ENCODE measurements at regions not wholly inside any gene's neighbourhood (a gene's known extent, or its start where the extent isn't known, plus 50 kb on each side); places are given as distances from the start of the nearest gene placed in this dataset.

DNA sequence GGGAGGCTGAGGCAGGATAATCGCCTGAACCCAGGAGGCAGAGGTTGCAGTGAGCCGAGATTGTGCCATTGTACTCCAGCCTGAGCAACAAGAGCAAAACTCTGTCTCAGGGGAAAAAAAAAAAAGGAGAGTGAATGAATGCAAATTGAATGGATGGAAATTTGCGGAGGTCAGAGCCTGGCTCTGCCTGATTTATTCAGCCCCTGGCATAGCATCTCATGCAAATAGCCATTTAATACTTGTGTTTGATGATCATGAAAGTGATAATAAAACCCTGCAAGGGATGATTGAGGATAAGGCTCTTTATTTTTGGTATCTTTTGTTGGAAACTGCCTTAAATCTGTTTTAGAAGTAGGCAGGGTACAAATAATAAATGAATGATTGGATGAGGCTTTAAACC, 133.0 kb upstream of the SEMA6D start:
- DNase-seq (ENCODE audit: low read depth), result no peak

DNA sequence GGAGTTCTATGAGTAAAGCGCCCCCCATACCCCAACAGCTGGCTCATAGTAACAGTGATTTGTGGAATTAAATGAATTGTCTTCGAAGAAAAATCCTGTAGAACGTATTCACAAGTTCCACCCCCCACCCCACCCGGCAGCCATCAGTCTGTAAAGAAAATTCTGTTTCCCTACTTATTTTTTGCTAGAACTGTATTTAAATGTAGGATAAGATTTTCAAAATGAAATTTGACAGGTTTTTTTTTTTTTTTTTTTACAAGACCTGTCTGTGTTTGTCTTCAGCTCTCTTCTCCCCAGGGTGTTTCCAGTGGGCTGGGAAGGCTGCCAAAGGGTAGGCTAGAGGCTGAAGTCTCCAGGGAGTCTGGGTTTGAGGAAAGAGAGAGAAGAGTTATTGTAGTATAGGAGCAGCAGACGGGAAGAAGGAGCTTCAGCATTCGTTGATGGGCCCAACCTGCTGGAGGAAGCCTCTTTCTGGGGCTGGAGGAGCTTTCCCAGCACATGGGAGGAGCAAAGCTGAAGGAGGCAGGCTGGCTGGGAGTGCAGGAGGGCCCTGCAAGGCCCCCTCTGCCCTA, 130.6 kb upstream of the SEMA6D start:
- DNase-seq (ENCODE audit: low read depth), result no peak

DNA sequence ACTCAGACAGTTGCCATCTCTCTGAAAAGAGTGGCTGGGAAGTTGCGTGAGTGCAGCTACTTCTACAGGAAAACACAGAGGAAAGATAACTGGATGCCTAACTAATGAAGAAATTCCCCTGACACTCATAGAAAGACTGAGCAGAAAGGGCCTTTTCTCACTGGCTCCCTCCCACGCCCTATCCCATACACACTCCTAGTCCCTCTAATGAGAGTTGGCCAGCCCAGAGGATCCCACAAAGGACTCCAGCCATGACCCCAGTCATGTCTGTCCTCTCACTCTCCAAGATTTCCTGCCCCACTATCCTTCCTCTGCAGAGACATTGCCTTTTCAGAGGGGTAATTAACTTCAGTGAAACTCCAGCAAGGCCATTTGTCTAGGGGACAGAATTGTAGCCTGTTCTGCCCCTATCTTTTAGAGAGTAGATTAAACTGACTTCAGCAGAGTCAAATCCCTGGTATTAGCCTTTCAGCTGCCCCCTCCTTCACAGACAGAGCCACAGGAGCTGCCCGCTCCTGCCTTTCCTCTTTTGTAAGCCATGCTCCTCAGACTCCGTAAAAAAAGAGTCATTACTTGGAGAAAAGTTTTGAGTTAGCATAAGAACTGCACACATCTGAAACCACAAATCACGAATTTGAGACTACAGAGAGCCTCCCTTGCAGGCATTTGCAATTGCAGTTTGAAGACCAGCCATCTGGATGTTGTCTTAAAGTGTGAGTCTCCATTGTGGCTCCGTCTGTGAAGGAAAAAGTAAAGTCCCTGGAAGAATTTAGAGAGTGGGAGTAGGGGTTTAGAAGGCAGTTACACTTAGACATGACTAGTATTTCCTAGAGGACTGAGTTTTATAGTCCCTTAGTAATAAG, 129.1 kb upstream of the SEMA6D start:
- no peak for DNase-seq (ENCODE audit: low read depth)

DNA sequence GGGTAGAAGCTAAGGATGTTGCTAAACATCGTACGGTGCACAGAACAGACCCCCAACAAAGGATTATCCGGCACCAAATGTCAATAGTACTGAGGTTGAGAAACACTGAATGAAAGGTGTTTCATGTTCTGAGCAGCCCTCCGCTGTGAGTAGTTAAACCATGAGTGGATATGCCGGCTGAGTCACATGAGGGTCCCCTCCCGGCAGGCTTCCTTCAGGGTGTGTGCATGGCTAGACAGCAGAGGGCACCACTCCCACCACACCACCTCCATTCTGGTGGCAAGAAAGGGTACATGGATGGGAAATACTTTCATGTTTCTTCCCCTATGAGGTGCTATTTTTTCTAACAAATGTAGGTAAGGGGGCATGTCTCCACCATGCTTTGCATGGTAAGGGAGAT, 128.3 kb upstream of the SEMA6D start:
- DNase-seq (ENCODE audit: low read depth), result no peak

DNA sequence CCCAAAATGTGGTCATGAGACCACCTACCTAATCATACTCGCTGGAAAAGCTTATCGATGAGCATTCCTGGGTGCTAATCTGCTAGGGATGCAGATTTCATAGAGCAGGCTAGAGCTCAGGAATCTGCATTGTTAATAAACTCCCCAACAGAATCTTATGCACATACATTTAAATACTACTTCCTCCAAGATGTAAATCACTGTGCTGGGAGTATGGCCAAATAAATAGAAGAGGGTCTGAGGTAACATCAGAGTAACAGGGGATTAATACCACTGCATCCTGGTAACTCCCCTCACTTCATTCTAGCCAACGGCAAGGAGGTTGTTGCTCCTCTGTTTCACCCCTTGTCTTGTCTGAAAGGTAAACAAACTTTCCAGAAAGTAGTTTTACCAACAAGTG, 118.3 kb upstream of the SEMA6D start:
- no peak for DNase-seq (ENCODE audit: low read depth)

DNA sequence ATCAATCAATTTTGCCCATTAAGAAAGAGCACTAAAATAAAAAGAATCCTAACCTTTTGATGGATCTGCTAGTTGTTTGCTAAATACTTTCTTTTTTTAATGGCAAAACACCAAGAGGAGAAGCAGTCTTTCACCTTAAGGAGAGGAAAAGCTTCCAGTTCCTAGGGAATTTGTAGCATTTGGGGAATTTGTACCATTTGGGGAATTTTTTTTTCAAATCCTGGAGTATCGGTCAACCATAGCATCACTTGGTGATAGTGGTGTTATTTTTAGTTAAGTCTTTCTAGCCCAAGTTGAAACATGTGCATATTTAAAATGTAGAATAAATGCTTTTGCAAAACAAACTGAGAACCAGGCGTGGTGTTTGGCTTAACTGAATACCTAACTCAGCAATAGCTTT, 117.5 kb upstream of the SEMA6D start:
- DNase-seq (ENCODE audit: low read depth), result no peak

DNA sequence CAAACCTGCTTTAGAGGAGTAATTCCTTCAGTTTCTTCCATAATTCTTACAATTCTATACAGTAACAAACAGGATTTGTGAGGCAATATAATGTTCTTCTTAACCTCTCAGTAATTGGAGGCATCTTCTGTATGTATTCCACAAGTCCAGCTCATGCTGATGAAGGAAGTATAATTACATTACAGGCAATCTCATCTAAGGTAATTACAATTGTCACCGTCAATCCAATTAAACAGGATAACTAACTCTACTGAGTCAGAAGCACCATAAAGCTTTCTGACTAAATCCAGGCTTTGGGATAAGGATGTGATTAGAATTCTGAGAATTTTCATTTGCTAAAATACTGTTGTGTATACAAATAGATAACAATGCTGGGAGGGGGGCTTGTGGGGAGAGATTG, 115.2 kb upstream of the SEMA6D start:
- no peak for DNase-seq (ENCODE audit: low read depth)

DNA sequence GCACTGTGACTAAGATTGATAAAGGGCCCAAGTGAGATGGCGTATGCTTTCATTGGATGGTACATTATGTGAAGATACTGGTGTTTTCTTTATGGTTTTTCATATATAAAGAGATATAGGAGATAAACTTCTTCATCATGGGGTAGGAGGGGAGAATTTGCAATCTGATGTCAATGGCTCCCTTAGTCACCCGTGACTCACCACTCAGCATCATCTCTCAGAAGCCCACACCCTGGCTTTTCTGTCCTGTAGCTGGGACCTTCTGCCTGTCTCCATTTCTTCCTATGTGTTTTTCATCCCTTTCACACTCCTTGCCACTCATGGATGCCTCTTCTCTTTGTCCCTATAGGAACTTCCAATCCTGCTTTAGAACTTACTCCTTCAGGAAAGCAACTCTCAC, 114.3 kb upstream of the SEMA6D start:
- no peak for DNase-seq (ENCODE audit: low read depth)

DNA sequence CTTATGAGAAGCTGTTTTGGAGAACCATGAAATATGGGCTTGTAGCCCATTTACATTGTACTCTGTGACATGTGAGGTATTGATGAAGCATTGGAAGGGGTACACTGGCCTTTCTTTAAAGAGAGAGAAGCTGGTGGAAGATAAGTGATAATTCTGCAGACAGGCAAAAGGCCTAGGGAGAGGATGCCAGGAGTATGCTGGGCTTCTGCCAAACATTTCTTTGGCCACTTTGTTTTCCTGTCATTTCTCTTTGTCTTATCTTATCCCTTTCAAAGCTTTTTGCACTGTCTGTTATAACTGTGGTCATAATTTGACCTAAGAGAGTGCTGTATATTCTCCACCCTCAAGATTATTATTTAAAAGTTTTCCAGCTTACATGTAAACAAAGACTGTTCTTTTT, 109.6 kb upstream of the SEMA6D start:
- no peak for DNase-seq (ENCODE audit: low read depth)

DNA sequence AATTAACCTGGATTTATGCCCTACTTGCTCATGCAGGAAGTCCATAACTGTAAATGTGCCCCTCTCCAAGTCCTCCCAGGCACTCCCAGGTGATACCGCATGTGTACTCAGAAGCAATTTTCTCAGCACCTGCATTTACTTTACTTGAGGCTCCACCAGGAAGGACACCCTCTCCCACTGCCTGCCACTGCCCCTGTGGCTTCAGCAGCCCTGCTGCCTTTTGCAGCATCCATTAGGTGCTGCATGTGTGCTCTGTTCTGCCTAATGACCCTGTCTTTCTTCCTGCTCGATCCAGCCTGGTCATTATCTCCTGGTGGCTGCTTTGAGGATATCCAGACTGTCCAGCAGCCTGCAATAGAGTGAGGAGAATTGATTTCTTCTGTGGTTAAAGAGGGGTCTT, 107.6 kb upstream of the SEMA6D start:
- DNase-seq (ENCODE audit: low read depth), result no peak

DNA sequence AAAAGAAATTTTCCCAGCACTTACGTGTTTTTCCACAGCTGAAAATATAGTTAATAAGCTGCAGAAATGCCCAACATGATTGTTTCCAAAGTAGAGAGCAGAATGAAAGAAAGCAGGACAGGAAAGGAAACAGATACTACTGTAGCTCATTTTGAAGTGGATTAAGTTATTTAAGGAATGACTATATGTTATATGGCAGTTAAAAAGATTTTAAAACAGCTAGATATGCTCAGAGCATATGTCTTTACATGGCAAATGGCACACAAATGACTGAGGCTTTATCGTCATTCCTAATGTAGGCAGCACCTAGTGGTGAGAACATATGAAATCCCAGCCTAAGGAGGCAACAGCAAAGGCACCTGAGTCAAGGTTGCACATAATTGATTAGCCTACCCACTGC, 106.6 kb upstream of the SEMA6D start:
- no peak for DNase-seq (ENCODE audit: low read depth)

DNA sequence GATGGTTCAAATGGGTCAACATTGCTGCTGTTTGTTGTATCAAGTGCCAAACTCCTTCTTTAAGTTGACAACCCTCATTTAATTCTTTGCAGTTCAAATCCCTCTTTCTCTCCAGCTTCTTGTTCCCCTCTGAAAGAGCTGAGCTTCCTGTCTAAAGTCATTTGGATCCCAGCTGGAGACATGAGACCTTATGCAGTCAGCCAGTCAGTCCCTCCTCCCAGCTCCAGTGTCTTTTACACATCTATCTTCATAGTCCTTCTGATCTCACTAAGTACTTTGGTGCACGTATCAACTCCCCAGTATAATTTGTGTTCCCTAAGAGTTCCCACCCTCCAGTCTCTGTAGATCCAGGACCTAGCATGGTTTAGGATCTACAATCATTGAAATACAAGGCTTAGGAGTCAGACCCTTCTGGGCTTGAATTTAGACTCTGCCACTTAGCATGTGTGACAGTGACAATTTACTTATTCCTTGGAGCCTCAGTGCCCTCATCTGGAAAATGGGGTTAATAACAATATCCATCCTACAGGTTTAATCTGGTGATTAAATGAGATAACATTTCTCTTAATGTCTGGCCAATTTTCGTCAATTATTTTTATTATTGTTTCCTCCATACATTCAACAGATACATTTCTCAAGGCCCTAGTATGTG, 102.8 kb upstream of the SEMA6D start:
- DNase-seq (ENCODE audit: low read depth), result no peak

DNA sequence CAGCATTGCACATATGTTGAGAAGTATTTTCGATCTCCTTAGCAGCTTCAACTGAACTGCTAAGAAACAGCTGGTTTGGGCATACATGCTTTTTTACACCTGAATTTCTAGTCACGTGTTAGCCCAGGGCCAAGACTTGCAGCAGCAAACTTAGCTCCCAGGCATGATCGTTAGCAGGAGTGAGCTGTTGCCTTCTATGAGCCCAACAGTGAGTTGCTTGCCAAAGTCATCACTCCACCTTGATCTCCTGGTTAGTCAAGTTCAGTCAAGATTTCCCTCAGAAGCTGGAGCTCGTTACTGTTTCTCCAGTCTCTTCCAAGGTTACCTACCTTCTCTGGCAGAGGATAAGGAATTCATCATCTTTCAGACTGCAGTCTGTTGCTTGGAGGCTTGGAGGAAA, 100.4 kb upstream of the SEMA6D start:
- no peak for DNase-seq (ENCODE audit: low read depth)

DNA sequence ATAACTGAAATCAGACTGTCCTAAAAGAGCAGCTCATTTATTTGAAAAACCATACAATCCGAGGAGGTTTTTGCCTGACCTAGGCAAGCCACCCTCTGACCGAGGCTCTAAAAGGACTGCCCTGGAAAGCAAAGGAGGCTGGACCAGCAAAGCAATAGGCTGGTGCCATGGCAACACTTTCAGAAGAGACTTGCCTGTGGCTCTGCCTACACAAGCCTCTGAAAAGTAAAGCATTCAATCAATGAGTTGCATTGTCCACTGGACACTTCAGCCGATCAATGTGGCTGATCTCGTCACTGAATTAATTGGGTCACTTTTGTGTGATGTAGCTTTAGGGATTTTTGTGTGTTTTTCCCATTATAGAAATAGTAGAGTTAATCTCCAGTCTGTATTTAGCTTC, 99.1 kb upstream of the SEMA6D start:
- no peak for DNase-seq (ENCODE audit: low read depth)

DNA sequence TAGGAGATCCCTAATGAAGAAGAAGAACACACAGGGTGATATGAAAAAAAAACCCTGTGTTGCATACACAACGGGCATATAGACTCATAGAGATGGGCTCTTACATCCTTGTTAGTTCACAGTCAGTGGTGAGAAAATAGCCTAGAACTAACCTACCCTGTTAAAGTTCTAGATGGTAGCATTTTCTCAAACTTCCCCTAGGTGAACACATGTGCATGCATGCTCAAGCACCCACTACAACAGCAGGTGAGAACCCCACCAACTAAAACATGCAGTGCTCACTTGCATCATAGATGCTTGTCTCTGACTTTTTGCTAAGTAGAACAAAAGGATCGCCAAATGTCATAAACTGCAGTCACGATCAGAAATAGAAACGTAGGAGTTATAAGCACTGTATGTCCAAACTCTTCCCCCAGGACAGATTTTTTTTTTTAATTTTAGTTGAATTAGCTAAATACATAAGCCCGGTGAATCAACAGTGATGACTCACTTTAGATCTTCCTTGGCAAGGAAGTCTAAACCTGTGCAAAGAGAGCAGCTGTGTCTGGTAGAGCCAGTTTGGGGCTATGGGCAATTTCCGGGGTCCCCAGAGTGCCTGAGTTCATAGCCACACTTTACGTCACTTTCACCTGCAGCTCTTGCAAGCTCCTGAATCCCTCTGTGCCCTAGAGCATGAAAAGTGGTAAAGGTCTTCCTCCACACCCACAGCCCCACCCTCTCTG, 96.2 kb upstream of the SEMA6D start:
- DNase-seq (ENCODE audit: low read depth), result no peak

DNA sequence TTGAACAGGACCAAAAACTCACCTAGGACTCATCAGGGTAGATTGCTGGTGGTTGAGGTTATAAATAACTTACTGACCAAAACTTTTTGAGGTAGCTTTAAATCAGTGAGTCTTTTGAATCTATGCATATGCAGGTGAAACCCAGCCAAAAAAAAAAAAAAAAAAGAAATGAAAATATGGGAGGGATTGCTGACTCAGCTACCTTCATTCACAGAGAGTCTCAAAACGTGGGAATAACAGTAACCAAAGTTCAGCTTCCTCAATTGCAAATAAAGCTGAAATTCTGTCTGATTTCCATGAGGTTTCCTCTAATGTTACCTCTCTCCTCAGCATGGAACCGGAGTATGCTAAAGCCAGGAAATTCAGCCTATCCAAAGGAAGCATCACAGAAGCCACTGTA, 95.2 kb upstream of the SEMA6D start:
- no peak for DNase-seq (ENCODE audit: low read depth)

DNA sequence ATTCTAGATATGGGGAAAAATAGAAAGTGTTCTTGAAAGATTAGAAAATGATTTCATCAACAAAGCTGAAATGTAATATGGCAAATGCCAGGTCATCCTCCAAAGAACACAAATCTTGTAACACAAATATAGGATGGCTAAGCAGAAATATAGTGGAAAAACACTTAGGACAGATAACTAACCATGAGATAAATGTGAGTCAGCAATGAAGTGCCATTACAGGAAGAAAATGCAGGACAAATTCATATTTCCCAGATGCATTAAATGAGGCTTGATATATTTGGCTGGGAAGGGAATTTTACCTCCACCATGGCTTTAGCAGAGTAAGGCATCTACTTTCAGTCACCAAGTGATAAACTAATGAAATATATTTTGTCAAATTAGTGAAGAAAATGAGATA, 92.8 kb upstream of the SEMA6D start:
- no peak for DNase-seq (ENCODE audit: low read depth)

DNA sequence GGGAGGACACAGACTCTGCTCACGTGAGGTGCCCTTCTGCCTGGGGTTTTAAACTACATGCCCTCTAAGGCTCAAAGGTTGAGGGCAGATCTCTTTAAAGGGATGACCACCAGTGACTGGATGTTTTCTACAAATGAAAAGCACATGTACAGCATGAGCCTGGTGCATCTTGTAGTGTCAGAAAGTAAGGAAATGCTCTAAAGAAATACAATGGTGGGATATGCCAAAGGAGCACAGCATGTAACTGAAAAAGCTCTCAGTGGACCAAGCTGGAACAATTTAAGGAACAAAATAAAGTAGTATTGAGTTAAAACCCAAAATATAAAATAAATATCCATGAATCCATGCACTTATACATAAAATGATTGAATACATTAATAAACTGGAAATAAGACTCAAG, 78.3 kb upstream of the SEMA6D start:
- no peak for DNase-seq (ENCODE audit: low read depth)

DNA sequence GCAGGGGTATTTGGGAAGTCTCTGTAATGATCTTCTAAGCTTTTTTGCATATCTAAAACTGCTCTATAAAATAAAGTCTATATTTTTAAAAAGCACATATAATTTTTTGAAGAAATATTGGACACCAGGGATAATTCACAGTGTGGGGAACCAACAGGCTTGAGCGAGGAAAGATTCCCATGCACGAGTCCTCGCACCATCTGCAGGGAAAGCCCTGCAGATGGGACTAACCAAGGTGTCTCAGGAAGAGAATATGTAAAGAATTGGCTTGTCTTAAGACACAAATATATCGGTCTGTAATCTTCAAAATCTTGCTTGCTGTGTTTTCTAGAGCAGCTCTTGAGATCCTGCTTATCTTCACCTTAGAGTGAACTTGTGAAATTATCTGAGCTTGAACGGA, 77.2 kb upstream of the SEMA6D start:
- DNase-seq (ENCODE audit: low read depth), result no peak

DNA sequence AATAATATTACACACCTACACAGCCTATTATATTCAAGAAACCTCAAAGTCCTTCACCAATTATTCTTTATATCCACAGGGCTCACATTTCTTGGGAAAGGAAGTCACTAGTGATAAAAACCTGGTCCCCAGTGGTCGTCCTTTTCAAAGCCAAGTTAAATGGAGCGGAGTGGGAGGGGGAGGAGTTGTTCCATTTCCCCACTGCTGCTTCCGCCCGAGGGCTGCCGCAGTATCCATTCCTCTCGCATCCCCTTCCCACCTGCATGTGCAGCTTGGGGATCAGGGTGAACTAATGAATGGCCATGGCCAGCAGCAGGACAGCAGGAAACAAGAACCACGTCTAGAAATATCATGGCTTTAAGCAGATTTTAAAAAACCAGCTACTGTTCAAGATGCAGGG, 76.4 kb upstream of the SEMA6D start:
- DNase-seq (ENCODE audit: low read depth), result no peak

DNA sequence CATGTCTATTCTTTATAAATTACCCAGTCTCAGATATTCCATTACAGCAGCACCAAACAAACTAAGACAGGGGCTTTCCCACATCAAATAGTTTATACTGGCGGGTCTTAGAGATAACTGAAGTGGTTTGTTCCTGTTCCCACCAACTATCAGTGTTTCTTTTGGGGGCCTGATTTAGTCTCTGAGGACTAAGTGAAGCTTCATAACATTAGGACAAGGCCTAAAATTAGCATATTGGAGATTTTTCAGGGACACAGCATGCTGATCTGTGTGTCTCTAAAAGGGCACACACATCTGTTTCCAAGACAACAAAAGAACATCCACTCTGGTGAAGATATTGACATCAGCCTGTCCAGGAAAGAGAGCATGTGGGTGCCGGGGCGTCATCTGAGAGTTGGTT, 72.6 kb upstream of the SEMA6D start:
- no peak for DNase-seq (ENCODE audit: low read depth)

DNA sequence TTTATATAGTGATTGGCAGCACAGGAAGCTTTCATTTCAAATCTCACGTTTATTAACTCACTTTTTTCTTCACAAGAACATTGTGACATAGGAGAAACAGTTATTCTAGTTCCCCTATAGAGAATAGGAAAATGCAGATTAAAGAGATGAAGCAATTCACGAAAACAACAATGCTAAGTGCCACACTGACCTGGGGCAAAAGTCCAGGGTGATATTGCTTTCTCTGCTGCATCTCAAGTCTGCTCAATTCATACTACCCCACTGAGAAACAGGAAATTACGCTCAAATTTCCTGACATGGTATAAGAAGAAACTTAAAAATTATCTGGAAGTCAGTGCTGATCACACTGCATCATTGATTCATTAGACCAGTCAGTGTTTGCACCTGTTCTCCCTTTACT, 66.7 kb upstream of the SEMA6D start:
- DNase-seq (ENCODE audit: low read depth), result no peak
